ENCODE measurements at regions not wholly inside any gene's neighbourhood (a gene's known extent, or its start where the extent isn't known, plus 50 kb on each side); places are given as distances from the start of the nearest gene placed in this dataset.

DNA sequence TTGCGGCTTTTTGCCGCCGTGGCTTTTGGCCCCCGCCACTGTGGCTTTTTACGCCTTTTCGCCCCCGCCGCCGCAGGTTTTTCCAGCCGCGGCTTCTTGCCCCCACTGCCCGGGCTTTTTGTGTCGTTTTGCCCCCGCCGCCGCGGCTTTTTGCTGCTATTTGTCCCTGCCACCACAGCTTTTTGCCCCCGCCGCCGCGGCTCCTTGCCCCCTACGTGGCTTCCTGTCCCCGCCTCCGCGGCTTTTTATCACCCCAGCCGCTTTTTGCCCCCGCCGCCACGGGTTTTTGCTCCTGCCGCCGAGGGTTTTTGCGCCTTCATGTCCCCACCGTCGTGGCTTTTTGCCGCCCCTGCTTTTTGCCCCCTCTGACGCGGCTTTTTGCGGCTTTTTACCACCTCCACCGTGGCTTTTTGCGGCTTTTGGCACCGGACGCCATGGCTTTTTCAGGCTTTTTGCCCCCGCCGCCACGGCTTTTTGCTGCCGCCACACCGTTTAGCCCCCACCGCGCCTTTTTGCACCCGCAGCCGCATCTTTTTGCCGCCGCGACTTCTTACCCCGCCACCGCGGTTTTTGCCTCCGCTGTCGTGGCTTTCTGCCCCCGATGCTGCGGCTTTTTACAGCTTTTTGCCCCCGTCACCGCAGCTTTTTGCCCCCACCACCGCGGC, 637.0 kb downstream of the ZNF716 start:
- CTCF ChIA-PET (ENCODE audit: low intra/inter-chr PET ratio): no interaction called here
- DNase-seq (ENCODE audit: extremely low read depth in 1 of 4, low spot score in 3 of 4) (no peak), ATAC-seq (no peak), FAIRE-seq (no peak)
- 65% methylated on average over 54 of the region's 65 CpGs for WGBS (ENCODE audit: insufficient coverage, low coverage, missing lambda C conversion rate)
- no TSS peak for BruUV-seq (replicated peaks)
- Histone ChIP-seq H4K20me1 (replicated peaks; ENCODE audit: control insufficient read depth, insufficient read depth, low read length) (no peaks in the 10 kb centered on the region), H3K9me1 (ENCODE audit: control insufficient read depth, insufficient read depth, low read length) (no peaks in the 10 kb centered on the region), H3K9me3 (replicated peaks; ENCODE audit: control insufficient read depth, insufficient read depth, low read depth, low read length) (no peaks in the 10 kb centered on the region), H3K36me3 (ENCODE audit: control insufficient read depth, insufficient read depth, low read length) (no peaks in the 10 kb centered on the region), H3K4me2 (ENCODE audit: insufficient read depth, low read length) (no peak overlapping the region), H3K79me2 (ENCODE audit: control insufficient read depth, insufficient read depth, low read length) (no peaks in the 10 kb centered on the region), H3K27me3 (ENCODE audit: control insufficient read depth in 2 of 2, insufficient read depth in 2 of 2, low read length in 2 of 2) (no peaks in the 10 kb centered on the region), H2AFZ (ENCODE audit: low read depth, low read length) (no peak overlapping the region), H3K4me3 (no peak overlapping the region), H3K9ac (ENCODE audit: insufficient read depth in 1 of 2, low read depth in 2 of 2, low read length in 2 of 2) (no peak overlapping the region), H3K27ac (ENCODE audit: extremely low read depth, low read depth, low read length) (no peak overlapping the region), H3K4me1 (replicated peaks in 1 of 2; ENCODE audit: control insufficient read depth in 2 of 2, insufficient read depth in 2 of 2, low read length in 2 of 2) (no peaks in the 10 kb centered on the region)
- in situ Hi-C loops (cut with MboI): no loop called here
- POLR2A ChIA-PET: no interaction called here
- intact Hi-C loops (cut with micrococcal nuclease): no loop called here
- TF ChIP-seq ZBTB40 (IDR thresholded peaks at IDR 0.05) (no peak), ZBTB40 (CRISPR knock-in tag; IDR thresholded peaks at IDR 0.05) (no peak), POLR2H (tag; IDR thresholded peaks at IDR 0.05; ENCODE audit: low read depth) (no peak), ZNF408 (CRISPR knock-in tag; IDR thresholded peaks at IDR 0.05; ENCODE audit: low read depth) (no peak), ZNF146 (CRISPR knock-in tag; IDR thresholded peaks at IDR 0.05; ENCODE audit: unreplicated experiment) (no peak)
- TF ChIP-seq, protein P1, sequence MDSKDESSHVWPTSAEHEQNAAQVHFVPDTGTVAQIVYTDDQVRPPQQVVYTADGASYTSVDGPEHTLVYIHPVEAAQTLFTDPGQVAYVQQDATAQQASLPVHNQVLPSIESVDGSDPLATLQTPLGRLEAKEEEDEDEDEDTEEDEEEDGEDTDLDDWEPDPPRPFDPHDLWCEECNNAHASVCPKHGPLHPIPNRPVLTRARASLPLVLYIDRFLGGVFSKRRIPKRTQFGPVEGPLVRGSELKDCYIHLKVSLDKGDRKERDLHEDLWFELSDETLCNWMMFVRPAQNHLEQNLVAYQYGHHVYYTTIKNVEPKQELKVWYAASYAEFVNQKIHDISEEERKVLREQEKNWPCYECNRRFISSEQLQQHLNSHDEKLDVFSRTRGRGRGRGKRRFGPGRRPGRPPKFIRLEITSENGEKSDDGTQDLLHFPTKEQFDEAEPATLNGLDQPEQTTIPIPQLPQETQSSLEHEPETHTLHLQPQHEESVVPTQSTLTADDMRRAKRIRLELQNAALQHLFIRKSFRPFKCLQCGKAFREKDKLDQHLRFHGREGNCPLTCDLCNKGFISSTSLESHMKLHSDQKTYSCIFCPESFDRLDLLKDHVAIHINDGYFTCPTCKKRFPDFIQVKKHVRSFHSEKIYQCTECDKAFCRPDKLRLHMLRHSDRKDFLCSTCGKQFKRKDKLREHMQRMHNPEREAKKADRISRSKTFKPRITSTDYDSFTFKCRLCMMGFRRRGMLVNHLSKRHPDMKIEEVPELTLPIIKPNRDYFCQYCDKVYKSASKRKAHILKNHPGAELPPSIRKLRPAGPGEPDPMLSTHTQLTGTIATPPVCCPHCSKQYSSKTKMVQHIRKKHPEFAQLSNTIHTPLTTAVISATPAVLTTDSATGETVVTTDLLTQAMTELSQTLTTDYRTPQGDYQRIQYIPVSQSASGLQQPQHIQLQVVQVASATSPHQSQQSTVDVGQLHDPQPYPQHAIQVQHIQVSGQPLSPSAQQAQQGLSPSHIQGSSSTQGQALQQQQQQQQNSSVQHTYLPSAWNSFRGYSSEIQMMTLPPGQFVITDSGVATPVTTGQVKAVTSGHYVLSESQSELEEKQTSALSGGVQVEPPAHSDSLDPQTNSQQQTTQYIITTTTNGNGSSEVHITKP (IDR thresholded peaks at IDR 0.05; ENCODE audit: partially characterized antibody): no peak
